GM21447 (cell line): ENCODE measurements at regions not wholly inside any gene's neighbourhood (a gene's known extent, or its start where the extent isn't known, plus 50 kb on each side); places are given as distances from the start of the nearest gene placed in this dataset.

Experiments used
- ATAC-seq: cut with Tn5 transposase; IDR thresholded peaks from one replicate; pipeline ENCODE4 v1.9.1; 2021; ENCODE audit not compliant: unreplicated experiment

DNA sequence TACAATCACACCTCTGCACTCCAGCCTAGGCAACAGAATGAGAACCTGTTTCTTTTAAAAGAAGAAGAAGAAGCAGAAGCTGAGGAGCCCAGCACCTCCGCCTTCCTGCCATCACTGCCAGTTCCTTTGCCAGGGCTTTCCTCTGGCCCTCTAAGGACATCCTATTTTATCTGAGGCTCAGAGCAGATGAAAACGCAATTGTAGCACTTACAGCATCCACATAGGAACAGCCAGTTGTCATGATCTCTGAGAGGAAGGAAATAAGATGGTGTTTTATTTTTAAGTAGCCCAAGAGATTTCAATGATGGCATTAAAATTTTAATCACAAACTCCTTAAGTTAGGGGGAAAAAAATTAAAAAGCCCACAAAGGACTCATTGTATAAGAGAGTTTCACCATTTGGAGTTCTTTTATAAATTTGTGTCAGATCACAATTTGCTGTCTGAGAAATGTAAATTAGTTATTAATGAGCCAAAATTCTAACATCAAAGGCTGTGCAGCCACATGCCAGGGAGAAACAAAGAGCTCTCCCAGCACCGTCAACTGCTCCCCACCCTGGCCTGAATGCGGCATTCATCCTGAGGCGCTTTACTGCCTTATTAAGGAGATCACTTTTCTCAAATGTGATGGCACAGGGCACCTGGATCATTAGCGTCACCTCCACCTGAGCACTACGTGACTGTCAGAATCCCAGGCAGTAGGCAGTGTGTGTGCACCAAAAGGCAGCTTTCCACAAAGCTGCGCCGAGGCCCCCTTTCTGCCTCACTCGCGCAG is 393.0 kb downstream of the FOXO1 start:
- no peak for ATAC-seq

DNA sequence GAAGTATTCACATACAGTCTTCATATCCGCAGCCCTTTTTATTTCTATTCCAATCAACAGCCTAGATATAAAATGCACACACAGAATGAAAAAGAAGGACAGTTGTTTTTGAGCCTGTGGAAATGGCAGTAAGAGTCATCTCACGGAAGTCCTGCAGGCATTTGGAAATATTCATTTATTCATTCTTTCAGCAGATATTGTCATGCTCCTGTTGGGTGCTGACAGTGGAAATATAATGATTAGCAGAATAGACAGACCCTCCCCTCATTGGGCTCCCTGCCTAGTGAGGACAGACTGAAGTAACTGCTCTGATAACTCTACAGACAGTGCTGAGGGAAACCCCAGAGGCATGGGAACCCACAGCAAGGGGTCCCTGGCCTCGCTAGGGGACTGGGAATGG is 392.3 kb downstream of the FOXO1 start:
- no peak for ATAC-seq

DNA sequence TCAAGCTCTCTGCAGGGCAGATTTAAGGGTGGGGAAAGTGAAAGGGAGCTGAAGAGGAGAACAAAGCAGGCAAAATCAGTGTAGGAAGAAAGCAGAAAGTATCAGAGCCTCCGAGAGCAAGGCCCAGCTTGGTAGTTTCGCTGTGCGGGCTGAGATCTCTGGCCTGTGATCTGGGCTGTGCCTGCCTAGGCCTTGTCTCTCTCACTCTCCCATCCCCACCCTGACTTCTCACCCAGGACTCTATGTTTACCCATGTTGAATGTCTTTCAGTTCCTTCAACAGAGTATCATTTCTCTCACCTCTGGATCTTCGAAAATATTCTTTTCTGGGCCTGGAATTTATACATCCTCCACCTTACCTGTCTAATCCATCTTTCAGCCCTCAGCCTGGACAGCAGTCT is 391.3 kb downstream of the FOXO1 start:
- ATAC-seq = no peak

DNA sequence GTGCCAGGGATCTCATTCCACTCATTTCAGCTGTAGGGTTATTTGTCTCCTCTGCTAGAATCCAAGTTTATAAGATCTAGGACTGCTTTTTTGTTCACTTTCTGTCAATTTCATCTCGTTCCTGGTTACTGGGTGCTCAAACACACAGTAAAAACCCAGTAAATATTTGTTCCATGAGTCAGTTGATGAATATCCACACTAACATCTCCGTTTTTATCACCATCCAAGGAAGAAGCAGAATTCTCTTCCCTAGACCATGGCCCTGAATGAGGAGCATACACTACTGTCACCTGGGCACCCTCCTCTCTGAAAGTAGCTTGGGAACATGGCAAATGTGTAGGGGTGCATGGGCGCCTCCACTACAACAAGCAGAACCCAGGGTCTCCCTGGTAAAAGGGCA is 390.8 kb downstream of the FOXO1 start:
- no peak for ATAC-seq

DNA sequence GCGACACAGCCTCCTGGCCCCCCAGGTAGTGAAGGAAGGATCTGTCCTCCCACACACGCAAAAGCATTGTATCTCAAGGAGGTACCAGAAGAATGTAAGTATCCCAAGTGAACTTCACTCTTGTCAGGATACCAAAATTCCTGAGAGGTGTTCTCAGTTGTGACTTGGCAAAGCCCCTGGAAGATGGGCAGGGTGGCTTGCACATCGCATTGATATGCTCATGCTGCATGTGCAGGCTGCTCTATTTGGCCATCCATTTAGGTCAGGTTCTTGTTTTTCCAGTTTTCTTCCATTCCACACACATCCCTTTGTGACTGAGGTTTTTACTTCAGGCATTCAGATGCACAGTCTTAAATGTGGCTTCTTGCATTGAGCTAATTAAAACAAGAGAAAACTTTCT is 382.8 kb downstream of the FOXO1 start:
- no peak for ATAC-seq

DNA sequence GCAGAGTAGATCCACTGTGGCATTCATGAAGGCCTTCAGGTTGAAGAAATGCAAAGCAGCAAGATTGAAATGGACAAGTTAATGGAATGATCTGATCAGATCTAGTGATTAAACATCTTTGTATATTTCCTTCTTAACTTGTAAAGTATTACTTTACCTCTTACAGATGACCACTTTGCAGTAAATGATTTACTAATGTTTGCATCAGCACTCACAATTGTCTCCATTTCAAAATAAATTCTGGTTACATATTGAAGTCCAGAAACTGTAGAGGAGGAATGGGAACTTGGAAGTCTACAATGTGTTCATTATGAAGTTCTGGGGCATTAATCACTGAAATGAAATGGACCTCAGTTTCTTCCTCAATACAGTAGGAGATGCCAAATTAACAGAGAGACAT is 380.8 kb downstream of the FOXO1 start:
- no peak for ATAC-seq

DNA sequence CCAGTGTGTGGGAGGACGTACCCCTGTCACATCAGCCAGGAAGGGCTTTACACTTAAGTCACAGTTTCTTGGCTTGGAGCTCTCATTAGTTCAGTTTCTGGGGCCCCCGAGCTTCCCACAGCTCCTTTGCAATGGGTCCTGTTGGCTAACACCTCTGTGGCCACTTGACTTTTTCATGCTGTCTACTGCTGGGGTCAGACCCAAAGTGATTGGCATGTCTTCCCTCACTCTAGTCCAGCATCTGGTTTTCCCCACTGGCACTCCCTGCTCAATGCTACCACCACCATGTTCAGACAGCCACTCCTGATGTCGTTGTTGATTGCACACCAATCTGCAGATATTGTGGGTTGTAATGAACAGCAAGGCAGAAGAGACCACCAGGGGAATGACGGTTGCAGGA is 379.0 kb downstream of the FOXO1 start:
- no peak for ATAC-seq

DNA sequence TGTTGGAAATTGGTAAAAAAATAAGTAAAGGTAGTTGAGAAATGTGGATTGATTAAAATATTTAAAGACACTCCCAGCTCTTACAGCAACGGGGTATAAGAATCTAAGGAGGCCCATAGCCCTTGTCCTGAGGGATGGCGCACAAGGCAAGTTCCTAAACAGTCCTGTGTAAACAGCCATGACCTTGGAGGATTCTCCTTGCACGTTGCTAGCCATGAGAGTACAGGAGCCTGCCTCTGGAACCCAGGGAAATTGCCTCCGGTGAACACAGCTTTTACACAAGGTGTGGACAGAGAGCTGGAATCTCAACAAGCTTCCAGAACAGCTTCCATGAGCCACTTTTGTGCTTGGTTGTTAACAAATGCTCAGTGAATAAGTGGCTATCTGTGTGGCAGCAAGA is 378.2 kb downstream of the FOXO1 start:
- no peak for ATAC-seq

DNA sequence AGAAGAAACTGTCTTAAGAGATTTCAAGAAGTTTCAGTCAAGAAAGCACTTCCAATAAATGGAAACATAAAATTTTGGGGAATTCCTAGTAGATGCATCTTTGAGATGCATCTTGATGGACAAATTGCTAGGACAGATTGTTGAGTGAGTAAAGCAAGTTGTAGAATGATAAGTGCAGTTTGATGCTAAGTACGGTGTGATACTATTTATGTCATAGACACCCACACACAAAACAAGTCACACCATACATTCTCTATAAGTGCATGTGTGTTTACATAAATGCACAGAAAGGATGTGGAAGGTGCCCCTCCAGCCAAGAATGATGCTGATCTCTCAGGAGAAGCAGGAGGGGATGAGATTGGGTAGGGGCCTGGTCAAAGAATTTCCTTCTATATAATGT is 375.7 kb downstream of the FOXO1 start:
- ATAC-seq = no peak

DNA sequence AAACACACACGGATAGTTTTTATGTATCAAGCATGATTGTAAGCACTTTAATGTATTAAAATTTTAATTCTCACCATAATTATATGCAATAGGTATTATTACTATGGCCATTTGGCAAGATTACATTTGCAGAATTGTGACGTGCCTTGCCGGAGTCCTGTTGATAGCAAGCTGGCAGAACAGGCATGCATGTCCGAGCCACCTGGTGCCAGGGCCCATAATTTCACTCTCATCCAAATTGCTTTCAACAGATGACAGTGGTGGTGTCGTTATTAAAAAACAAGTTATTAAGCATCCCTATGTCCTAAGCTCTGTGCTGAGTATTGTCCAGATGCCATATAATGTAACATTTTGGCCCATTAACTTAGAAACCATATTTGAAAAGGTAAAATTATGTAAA is 374.3 kb downstream of the FOXO1 start:
- no peak for ATAC-seq

DNA sequence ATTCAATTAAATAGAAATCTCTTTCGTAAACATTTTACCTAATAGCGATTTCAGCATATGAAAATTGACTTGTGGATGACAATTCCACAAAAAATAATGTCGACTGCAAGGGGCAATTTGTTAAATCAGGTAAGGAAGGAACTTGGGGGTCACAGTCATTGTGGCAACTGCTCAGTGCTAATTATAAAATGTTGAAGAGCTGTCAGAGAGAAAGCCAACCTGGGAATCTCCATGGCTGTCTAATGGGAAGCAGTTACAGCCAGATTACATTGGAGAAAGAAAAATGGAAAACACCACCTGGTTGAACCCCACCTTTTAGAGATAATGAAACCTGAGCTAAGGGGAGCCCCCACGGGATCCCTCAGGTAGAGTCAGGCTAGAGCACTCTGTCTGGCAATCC is 373.9 kb downstream of the FOXO1 start:
- no peak for ATAC-seq

DNA sequence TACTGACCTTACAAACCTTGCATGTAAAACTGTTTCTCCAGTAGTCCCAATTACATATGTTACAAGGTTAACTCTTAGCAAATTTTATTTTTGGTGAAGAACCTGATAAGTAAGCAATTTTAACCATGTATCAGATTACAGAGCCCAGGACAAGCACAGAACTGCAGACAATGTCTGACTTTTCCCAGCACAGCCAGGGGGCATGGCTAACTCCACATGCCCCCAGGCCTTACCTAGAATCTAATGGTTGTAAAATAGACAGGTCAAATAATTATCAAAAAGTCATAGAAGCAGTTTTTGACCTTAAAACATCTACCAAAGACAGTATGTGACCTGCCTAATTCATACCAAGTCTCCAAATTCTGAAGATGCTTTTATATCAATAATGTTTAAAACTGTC is 364.1 kb downstream of the FOXO1 start:
- ATAC-seq = no peak

DNA sequence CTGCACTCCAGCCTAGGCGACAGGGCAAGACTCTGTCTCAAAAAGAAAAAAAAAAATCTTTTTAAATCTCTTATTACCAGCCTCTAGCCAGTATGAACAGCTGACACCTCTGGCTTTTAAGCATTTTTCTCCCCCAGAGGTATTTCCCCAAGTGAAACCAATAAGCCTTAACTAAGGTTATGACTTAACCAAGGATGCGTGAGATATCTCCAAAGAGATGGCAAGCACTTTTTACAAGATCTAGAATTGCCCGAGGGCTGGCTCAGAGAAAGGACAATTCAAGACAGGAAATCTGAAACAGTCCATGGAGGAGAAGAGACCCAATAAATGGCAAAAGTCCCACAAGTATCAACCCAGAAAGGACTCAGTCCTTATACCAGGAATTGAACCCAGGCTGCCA is 362.1 kb downstream of the FOXO1 start:
- no peak for ATAC-seq

DNA sequence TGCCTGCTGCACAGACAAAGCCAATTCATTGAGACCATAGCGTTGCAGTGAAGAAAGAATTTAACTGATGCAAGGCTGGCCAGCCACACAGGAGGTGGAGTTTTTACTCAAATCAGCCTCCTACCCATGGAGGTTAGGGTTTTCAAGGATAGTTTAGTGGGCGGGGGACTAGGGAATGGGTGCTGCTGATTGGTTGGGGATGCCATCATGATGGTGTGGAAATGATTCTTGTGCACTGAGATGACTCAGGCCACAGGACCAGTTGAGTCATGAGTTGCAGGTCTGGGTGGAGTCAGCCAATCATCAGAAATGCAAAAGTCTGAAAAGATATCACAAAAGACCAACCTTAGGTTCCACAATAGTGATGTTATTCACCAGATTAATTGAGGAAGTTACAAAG is 359.6 kb downstream of the FOXO1 start:
- ATAC-seq = no peak

DNA sequence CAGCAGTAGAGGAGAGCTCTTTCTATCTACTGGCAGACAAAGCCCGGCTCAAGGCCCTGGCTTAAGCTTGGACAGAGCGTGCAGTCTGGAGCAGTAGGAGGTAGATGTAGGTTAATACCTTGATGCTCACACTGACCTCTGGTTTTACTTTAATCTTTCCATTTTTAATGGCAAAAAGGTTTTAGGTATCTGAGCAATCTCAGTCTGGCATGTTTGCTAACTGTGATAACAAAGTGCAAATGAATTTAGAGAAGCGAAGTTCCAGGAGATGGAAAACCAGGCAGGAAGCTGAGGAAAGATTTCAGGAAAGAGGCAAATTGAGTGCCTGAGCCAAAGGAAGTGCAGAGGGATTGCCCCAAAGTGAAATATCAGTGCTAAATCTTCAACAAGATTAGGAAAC is 356.6 kb downstream of the FOXO1 start:
- no peak for ATAC-seq

DNA sequence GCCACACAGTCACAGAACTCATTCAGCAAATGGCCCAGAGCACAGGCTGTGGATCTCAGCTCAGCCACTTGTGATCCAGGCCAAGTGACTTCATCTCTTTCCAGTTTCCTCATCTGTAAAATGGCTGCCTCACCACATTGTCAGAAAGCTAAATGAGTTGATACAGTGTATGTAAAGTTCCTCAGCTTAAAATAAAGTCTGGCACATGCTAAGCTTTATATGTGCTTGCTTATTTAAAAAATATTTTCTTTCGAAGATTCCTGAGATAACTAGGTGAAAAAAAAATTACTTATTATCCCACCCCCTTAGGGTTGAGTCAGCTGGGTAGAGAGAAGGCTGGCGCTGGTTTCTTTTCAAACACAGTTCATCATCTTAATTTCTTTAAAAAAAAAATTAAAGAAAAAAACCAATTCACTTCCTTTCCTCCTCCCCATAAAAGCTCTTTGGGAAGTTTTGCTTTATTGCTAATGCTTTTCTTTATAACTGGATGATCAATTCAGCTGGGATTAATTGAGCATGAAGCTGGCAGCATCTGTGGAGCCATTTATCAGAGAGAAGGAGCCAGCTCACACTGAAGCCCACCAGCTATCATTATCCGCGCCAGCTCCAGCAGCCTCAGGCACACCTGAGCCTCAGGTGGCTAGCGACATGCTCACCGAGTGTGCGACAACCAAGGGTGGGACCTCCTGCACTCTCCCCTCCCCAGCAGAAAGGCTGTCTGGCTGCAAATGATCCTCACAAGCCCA is 354.9 kb downstream of the FOXO1 start:
- ATAC-seq = no peak

DNA sequence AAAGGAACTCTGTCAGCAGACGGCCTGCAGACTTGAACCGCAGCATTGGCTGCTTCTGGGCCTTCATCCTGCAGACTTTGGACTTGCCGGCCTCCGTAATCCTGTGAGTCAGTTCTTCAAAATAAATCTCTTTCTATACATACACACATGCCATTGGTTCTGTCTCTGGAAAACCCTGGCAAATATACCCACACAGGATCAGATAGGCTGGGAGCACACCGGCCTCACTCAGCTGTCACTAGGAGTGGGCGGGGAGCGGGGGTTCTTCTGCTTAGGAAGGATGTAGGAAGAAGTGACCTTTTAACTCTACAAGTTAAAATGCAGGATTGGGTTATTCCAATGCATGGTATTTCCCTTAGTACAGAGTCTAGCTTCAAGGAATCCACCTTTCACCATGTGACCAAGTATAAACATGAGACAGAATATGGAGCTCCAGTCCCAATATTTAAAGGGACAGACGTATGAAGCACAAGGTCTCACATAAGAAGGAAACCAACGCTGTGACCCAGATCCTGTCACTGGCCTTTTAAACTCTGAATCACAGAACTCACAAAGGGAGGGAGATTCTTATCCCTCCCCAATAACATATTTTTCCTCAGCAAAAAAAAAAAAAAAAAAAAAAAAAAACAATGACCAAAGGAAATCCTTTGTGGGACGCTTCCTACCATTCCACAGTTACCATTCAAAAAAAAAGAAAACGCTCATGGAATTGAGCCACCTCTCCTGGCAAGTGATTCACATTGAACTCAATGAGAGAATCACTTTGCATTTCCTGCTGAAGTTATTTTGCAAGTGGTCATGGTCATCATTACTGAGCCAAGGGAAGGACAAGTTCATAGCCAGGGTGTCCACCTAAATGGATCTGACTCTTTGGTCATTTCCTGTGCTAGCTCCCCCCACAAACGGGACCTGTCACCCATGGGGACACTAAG is 352.9 kb downstream of the FOXO1 start:
- no peak for ATAC-seq

DNA sequence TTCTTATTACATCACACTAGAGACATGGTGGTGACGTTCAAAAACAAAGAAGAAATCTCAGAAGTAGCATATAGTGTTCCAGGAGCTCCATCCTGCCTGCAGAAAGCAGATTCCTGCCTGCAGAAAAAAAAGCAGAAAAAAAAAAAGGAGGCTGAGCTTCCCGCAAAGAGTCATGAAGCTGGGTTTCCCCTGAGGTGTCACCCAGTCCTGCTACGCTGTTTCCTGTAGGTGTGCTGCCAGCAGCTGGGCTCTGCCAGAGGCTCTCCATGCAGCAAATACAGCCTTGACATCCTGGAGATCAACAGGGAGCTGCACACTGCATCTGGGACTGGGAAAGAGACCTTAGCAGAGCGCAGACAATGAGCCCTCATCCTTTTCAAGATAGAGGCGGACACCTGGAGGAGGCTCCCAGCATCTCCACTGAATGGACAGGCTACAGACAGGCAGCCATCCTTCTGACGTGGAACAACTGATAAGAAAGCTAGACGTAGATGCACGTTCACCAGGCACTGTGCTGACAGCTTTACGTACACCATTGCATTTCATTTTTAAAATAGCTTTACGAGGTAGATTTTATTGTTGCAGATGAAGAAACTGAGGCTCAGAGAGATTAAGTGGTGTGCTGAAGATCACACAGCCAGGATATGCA is 350.9 kb downstream of the FOXO1 start:
- no peak for ATAC-seq

DNA sequence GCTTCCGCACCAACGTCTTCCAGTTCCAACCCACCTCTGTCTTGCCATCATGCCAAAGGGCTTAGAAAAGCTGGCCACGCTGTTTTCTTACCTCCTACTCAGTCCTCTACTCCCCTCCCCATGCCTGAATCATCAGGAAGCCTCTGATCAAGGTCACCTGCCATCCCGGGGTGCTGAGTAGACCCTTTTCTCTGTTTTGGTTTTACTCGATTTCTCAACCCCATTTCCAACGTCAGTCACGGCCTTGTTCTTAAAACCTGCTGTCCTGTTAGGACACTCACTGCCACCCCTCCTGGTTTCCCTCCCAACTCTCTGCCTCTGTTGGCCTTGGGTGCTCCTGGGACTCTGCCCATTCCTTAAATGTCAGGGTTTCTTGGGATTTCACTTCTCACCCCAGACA is 350.1 kb downstream of the FOXO1 start:
- ATAC-seq = no peak

DNA sequence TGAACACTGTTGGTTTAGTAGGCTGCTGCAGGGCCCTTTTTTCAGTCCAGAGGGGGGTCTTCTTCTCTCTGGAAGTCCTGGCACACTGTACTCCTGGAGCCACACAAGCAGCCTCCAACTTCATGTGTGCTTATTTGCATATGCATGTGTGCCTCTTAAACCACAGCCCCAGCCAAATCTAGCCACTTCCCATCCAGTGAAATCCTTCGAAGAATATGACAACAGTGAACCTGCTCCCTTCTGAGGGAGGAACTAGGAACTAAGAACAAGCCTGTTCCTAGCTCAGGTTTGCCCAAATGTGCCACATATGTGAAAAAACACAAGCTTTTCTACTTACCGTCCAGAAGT is 348.5 kb downstream of the FOXO1 start:
- no peak for ATAC-seq

DNA sequence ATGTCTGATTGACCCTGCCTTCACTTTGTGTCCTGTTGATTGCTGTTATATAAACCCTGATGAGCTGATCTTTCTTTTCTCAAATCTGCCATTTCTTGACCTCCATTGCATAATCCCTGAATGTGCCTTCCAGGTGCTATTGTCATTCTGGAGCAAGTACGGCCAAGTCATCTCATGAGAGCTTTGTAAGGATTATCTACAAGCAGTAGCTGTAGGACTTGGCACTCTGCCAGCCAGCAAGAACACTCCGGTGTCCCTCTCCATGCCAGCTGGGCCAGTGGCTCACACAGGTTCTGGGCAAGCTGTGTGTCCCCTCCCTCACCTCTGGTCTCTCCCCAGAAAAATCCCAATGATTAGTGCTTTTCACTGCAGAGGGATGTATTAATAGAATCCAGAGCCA is 348.1 kb downstream of the FOXO1 start:
- ATAC-seq = no peak
